ENCODE measurements at regions not wholly inside any gene's neighbourhood (a gene's known extent, or its start where the extent isn't known, plus 50 kb on each side); places are given as distances from the start of the nearest gene placed in this dataset.

DNA sequence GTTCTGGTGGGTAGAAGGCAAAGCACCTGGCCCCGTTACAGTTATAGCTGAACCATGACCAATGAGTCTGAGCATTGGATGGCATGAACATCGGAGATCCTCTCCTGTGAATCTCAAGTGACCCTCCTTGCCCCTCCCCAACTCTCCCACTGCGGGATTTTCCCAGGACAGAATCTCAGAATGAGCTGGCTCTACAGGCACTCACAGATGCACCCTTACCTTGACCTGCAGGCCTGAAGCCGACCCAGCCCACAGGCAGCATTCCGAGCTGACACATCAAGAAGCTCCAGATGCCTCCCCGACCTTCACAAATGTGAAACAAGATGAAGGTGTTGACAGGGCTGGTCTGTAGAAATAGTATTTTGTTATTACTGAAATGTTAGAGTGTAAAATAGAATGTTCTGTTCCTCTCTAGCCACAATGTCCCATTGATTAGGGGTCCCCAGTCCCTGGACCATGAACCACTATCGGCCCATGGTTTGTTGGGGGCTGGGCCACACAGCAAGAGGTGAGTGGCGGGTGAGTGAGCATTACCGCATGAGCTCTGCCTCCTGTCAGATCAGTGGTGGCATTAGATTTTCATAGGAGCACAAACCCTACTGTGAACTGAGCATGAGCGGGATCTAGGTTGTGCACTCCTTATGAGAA, 263.4 kb downstream of the AUH start:
- Histone ChIP-seq H3K9me3 (no peaks in the 10 kb centered on the region), H3K27me3 (no peaks in the 10 kb centered on the region), H3K27ac (peak overlapping the region in 2 of 4 donors; percentile 81 to 85), H3K4me1 (peaks cover 23 to 35% of the 10 kb centered on the region in 2 donors), H3K4me3 (no peak overlapping the region), H3K36me3 (no peaks in the 10 kb centered on the region)
- intact Hi-C loops (cut with DNase I; ENCODE audit: low total_unique reads) (no loop called here), in situ Hi-C loops (cut with MboI; ENCODE audit: low sequenced_read_pairs in 4 of 4) (loop anchor here in 1 of 4 donors (10.0 kb wide), 1 partner anchor 326 kb away; the partner anchor contains the start of gene NFIL3)
- no peak for ATAC-seq
- TF ChIP-seq, protein P1, sequence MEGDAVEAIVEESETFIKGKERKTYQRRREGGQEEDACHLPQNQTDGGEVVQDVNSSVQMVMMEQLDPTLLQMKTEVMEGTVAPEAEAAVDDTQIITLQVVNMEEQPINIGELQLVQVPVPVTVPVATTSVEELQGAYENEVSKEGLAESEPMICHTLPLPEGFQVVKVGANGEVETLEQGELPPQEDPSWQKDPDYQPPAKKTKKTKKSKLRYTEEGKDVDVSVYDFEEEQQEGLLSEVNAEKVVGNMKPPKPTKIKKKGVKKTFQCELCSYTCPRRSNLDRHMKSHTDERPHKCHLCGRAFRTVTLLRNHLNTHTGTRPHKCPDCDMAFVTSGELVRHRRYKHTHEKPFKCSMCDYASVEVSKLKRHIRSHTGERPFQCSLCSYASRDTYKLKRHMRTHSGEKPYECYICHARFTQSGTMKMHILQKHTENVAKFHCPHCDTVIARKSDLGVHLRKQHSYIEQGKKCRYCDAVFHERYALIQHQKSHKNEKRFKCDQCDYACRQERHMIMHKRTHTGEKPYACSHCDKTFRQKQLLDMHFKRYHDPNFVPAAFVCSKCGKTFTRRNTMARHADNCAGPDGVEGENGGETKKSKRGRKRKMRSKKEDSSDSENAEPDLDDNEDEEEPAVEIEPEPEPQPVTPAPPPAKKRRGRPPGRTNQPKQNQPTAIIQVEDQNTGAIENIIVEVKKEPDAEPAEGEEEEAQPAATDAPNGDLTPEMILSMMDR (IDR thresholded peaks at IDR 0.05 in 4 of 5, conservative IDR thresholded peaks at IDR 0.05 in 1 of 5) = no peak
- no peak for TF ChIP-seq POLR2A (IDR thresholded peaks at IDR 0.05)
- DNase-seq = no peak

DNA sequence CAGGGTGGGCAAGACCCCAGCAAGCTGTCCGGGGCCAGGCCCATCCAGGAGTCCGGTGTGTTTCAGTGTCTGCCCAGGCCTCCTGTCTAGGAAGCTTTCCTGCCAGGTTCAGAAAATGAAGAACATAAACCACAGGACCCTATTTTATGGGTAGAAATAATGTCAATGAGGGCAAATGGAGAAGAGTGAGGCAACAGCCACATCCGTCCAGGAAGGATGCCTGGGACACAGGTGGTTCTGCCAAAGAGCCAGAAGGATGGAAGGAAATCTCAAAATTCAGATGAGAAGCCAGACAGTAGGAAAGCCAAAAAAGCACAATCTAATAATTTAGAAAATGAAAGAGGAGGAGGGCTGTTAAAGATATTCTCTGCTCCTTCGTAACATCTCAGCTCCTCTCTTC, 262.3 kb downstream of the AUH start:
- Histone ChIP-seq H3K4me3 (no peak overlapping the region), H3K27me3 (no peaks in the 10 kb centered on the region), H3K36me3 (no peaks in the 10 kb centered on the region), H3K9me3 (no peaks in the 10 kb centered on the region), H3K4me1 (peaks cover 23 to 35% of the 10 kb centered on the region in 2 donors), H3K27ac (peak overlapping the region; percentile 81 to 89 (median 84))
- TF ChIP-seq, protein P1 (IDR thresholded peaks at IDR 0.05 in 4 of 5, conservative IDR thresholded peaks at IDR 0.05 in 1 of 5) = no peak
- TF ChIP-seq POLR2A (IDR thresholded peaks at IDR 0.05) = no peak
- in situ Hi-C loops (cut with MboI; ENCODE audit: low sequenced_read_pairs in 4 of 4) (loop anchor here in 1 of 4 donors (10.0 kb wide), 1 partner anchor 325 kb away; the partner anchor contains the start of gene NFIL3), intact Hi-C loops (cut with DNase I; ENCODE audit: low total_unique reads) (loop anchor here (1.0 kb wide), 2 partner anchors 28 to 98 kb away; no protein-coding TSS in a partner anchor)
- no peak for DNase-seq
- no peak for ATAC-seq

DNA sequence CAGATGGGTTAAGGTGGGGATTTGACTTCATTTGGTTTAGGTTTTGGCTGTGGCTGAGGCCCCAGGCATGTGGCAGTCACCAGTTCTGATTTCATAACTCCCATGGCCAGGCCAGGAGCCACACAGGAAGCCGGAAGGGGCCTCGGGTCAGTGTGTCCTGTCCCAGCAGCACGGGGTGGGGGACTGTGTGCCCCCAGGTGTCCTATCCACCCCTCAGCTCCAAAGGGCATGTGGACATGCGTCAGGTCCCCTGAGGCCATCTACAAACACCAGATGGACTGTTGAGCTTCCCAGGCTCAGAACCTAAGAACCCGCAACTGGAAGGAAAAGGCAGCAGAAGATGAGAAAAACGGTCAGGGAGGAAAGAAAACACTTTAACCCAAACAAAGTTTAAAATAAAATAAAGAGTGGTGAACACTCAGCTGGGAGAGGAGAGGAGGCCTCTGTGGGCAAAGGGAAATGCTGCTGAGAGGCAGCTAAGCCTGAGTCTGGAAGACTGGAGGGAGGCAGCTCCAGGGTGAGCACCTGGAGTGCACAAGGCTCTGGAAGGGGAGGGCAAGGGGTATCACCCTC, 260.8 kb downstream of the AUH start:
- Histone ChIP-seq H3K4me1 (peaks cover 23 to 35% of the 10 kb centered on the region in 2 donors), H3K27me3 (no peaks in the 10 kb centered on the region), H3K36me3 (no peaks in the 10 kb centered on the region), H3K27ac (peak overlapping the region; percentile 81 to 89 (median 84)), H3K4me3 (no peak overlapping the region), H3K9me3 (no peaks in the 10 kb centered on the region)
- intact Hi-C loops (cut with DNase I; ENCODE audit: low total_unique reads) (loop anchor here (1.0 to 2.0 kb wide), 6 partner anchors 18 to 324 kb away; no protein-coding TSS in a partner anchor), in situ Hi-C loops (cut with MboI; ENCODE audit: low sequenced_read_pairs in 4 of 4) (loop anchor here in 3 of 4 donors (10.0 kb wide), 1 partner anchor 94 kb away; no protein-coding TSS in a partner anchor)
- peak; percentile 52 to 68 for ATAC-seq
- DNase-seq = peak; percentile 77 to 92
- peak in 1 of 2 donors; percentile 9 for TF ChIP-seq POLR2A (IDR thresholded peaks at IDR 0.05)
- TF ChIP-seq, protein P1 (IDR thresholded peaks at IDR 0.05 in 4 of 5, conservative IDR thresholded peaks at IDR 0.05 in 1 of 5) = no peak

DNA sequence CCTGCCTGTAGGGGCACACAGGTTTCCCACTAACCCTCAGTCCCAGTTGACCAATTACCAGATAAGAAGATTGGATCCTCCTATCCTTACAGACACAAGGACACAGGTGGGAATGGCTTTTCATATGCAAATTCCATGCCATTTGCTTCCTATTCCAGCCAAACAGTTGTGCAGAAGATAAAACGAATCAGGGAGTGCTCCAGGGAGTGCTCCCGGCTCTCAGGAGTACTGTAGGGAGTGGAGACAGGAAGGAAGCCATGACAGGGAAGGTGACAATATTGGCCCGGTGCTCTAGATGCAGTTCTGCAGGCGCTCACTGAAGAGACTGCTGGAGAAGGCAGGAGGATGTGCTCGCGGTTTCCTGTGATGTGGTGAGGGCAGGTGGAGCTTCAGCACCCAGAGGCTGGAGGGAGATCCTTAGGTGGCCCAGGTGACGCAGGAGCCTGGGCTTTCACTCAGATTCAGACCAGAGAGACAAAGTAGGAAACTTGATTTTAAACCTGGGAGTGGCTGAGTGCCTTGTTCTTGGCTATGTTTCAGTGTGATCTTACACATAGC, 260.0 kb downstream of the AUH start:
- ATAC-seq = no peak
- H3K27ac ChIP-seq = peak overlapping the region; percentile 81 to 89 (median 84)
- no peaks in the 10 kb centered on the region for H3K27me3 ChIP-seq
- H3K36me3 ChIP-seq = no peaks in the 10 kb centered on the region
- peaks cover 23 to 35% of the 10 kb centered on the region in 2 donors for H3K4me1 ChIP-seq
- intact Hi-C loops (cut with DNase I; ENCODE audit: low total_unique reads) = loop anchor here (2.0 kb wide), 4 partner anchors 17 to 323 kb away; no protein-coding TSS in a partner anchor
- TF ChIP-seq, protein P1 (IDR thresholded peaks at IDR 0.05 in 4 of 5, conservative IDR thresholded peaks at IDR 0.05 in 1 of 5) = no peak
- no peak for TF ChIP-seq POLR2A (IDR thresholded peaks at IDR 0.05)
- H3K4me3 ChIP-seq = no peak overlapping the region
- DNase-seq = peak in 1 of 2 donors; percentile 49
- in situ Hi-C loops (cut with MboI; ENCODE audit: low sequenced_read_pairs in 4 of 4) = loop anchor here in 3 of 4 donors (10.0 kb wide), 1 partner anchor 93 kb away; no protein-coding TSS in a partner anchor
- H3K9me3 ChIP-seq = no peaks in the 10 kb centered on the region
